HEK293T (cell line): ENCODE measurements at regions not wholly inside any gene's neighbourhood (a gene's known extent, or its start where the extent isn't known, plus 50 kb on each side); places are given as distances from the start of the nearest gene placed in this dataset.

Source experiments
- BHLHE40 ChIP-seq: fragments of 450-650 bp; IDR thresholded peaks from 2 replicates; pipeline ENCODE4 v1.6.1; 2016; ENCODE audit warnings: mild to moderate bottlenecking, moderate library complexity, borderline replicate concordance
- ELF4 ChIP-seq: fragments of 450-650 bp; IDR thresholded peaks from 2 replicates; pipeline ENCODE4 v1.6.1; 2017; ENCODE audit warnings: antibody characterized with exemption
- FOXK2 ChIP-seq: fragments of 450-650 bp; IDR thresholded peaks from 2 replicates; pipeline ENCODE4 v1.6.1; 2016; ENCODE audit warnings: mild to moderate bottlenecking
- FOXM1 ChIP-seq: fragments of 450-650 bp; IDR thresholded peaks from 2 replicates; pipeline ENCODE4 v1.6.1; 2017; ENCODE audit warnings: mild to moderate bottlenecking, borderline replicate concordance
- HDGF ChIP-seq: fragments of 450-650 bp; IDR thresholded peaks from 2 replicates; pipeline ENCODE4 v1.6.1; 2017; ENCODE audit warnings: antibody characterized with exemption, borderline replicate concordance
- LEF1 ChIP-seq: fragments of 450-650 bp; IDR thresholded peaks from 2 replicates; pipeline ENCODE4 v1.6.1; 2017; ENCODE audit warnings: mild to moderate bottlenecking, borderline replicate concordance
- TARDBP ChIP-seq: fragments of 450-650 bp; IDR thresholded peaks from 2 replicates; pipeline ENCODE4 v1.6.1; 2016
- ZNF384 ChIP-seq: fragments of 450-650 bp; IDR thresholded peaks from 2 replicates; pipeline ENCODE4 v1.6.1; 2016

DNA sequence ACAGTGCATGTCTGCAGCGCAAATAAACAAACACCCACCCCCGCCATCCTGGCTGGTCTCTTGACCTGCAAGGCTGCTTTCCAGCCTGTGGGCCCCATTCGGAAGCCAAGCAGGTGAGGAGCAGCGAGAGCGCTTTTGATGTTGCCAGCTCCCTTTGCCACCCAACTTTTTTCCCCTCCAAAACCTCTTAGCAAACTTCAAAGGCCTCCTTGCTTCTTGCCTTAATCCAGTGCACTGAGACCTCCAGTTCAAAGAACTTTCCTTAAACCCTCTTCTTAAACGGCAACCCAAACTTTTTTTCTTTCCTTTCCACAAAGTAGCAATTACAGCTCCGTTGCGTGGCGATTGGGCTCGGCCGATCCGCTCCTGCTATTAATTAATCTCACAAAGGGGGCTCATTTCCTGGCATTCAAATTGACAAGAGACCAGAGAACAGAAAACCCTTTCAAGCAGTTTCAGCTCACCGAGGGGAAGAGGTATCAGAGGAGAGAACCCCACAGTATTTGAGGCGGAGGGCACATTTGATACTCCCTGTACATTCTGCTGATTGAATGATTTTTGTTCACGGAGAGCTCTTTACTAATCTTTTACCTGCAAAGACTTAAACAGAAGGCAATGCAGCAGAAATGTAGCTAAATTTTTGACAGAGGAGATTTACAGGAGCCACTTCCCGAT lies 531.4 kb downstream of the TMEM182 start:
- no peak for TF ChIP-seq HDGF
- no peak for TF ChIP-seq FOXM1
- TF ChIP-seq FOXK2 = no peak
- no peak for TF ChIP-seq LEF1
- no peak for TF ChIP-seq ZNF384
- TF ChIP-seq TARDBP = no peak
- TF ChIP-seq BHLHE40 = no peak
- no peak for TF ChIP-seq ELF4
